Upper lobe of right lung (tissue), 1 donor: ENCODE measurements at regions not wholly inside any gene's neighbourhood (a gene's known extent, or its start where the extent isn't known, plus 50 kb on each side); places are given as distances from the start of the nearest gene placed in this dataset.

Experiments
- ATAC-seq: fragments of 200-7000 bp; cut with Tn5 transposase; one replicate; pipeline ENCODE4 v1.9.1; 2020; ENCODE audit warnings: mild to moderate bottlenecking, moderate library complexity
- DNase-seq: peaks from one replicate; pipeline ENCODE4 v3.0.0-alpha.2; 2020
- H3K27ac ChIP-seq: fragments of 200-600 bp; one replicate; pipeline ENCODE4 v1.8.0; 2022
- H3K27me3 ChIP-seq: fragments of 200-600 bp; one replicate; pipeline ENCODE4 v1.8.0; 2022; ENCODE audit warnings: mild to moderate bottlenecking
- H3K36me3 ChIP-seq: fragments of 200-600 bp; one replicate; pipeline ENCODE4 v1.8.0; 2022
- H3K4me1 ChIP-seq: fragments of 200-600 bp; one replicate; pipeline ENCODE4 v1.8.0; 2022
- H3K4me3 ChIP-seq: fragments of 200-600 bp; one replicate; pipeline ENCODE4 v1.8.0; 2022; ENCODE audit warnings: mild to moderate bottlenecking
- H3K9me3 ChIP-seq: fragments of 200-600 bp; one replicate; pipeline ENCODE4 v1.8.0; 2022
- intact Hi-C: fragments of 100-400 bp; cut with DNase I; formaldehyde crosslinking; loops from one replicate; pipeline ENCODE4 v1.11.0; 2022
- TF ChIP-seq, protein P1 (sequence below): fragments of 200-600 bp; IDR thresholded peaks from one replicate; pipeline ENCODE4 v1.8.0; 2022; ENCODE audit warnings: antibody characterized with exemption
- donor health status: DM: no; HTN: yes; CAD: no; lungs with severe emphysema.

DNA sequence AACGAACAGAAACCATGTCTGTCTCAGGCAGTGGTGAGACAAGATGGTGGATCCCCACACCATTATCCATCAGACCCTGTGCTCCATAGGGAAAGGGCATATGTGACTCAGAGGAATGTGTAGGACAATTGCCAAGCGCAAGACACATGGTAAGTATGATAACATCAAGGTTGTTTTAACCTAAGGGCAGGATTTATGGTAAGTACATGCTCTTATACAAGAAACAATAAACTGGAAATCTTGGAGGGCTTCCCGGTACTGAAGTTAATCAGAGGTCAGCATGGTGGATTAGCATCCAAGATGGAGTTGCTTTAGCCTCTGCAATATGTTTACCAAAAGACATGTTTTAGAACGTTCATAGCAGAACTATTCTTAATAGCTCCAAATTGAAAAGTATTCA, 355.0 kb downstream of the PPP1R2C start:
- H3K36me3 ChIP-seq: no peaks in the 10 kb centered on the region
- intact Hi-C loops: no loop called here
- ATAC-seq: no peak
- DNase-seq: no peak
- H3K27me3 ChIP-seq: no peaks in the 10 kb centered on the region
- TF ChIP-seq, protein P1, sequence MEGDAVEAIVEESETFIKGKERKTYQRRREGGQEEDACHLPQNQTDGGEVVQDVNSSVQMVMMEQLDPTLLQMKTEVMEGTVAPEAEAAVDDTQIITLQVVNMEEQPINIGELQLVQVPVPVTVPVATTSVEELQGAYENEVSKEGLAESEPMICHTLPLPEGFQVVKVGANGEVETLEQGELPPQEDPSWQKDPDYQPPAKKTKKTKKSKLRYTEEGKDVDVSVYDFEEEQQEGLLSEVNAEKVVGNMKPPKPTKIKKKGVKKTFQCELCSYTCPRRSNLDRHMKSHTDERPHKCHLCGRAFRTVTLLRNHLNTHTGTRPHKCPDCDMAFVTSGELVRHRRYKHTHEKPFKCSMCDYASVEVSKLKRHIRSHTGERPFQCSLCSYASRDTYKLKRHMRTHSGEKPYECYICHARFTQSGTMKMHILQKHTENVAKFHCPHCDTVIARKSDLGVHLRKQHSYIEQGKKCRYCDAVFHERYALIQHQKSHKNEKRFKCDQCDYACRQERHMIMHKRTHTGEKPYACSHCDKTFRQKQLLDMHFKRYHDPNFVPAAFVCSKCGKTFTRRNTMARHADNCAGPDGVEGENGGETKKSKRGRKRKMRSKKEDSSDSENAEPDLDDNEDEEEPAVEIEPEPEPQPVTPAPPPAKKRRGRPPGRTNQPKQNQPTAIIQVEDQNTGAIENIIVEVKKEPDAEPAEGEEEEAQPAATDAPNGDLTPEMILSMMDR: no peak
- no peaks in the 10 kb centered on the region for H3K4me1 ChIP-seq
- no peaks in the 10 kb centered on the region for H3K9me3 ChIP-seq
- H3K27ac ChIP-seq: no peak overlapping the region
- H3K4me3 ChIP-seq: no peak overlapping the region

DNA sequence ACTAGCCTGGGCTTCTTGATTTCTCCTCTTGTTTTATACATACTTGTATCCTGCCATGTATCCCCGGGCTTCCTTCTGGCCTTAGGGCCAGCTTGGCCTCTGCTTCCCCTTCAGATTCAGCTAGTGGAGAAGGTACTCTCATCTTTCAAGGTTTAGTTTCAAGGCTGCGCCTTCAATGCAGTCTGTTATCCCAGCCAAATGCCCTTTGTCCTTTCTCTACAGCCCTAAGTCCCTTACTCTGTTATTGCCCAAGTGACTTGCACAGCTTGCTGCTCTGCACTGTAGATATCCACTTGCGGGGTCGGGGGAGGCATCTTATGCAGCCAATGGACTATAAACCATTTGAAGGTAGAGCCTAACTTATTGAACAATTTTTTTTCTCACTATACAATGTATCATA, 357.5 kb downstream of the PPP1R2C start:
- no peak for DNase-seq
- H3K36me3 ChIP-seq: no peaks in the 10 kb centered on the region
- no peaks in the 10 kb centered on the region for H3K27me3 ChIP-seq
- H3K9me3 ChIP-seq: no peaks in the 10 kb centered on the region
- no peak overlapping the region for H3K4me3 ChIP-seq
- ATAC-seq: no peak
- TF ChIP-seq, protein P1: no peak
- no peak overlapping the region for H3K27ac ChIP-seq
- intact Hi-C loops: no loop called here
- H3K4me1 ChIP-seq: no peaks in the 10 kb centered on the region

DNA sequence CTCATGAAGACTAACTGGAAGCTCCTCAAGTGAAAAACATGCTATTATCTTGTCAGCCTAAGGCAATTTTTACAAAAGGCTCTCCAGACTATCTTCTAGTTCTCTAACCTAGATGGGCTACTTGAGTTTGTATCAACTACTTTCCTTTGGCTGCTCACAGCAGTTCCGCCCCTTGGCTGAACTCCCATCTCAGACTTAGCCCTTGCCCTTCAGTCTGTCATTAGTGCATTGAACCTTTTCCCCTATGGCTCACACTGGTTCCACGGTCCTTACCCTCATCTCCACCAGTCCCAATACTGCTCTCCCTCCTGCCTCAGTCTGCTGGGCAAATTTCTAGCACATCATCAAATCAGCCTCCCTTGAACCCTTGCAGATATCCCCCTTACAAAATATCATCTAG, 362.3 kb downstream of the PPP1R2C start:
- no peaks in the 10 kb centered on the region for H3K9me3 ChIP-seq
- no peak overlapping the region for H3K27ac ChIP-seq
- ATAC-seq (no peak), DNase-seq (no peak)
- TF ChIP-seq, protein P1: no peak
- no peaks in the 10 kb centered on the region for H3K36me3 ChIP-seq
- H3K27me3 ChIP-seq: no peaks in the 10 kb centered on the region
- no peaks in the 10 kb centered on the region for H3K4me1 ChIP-seq
- no peak overlapping the region for H3K4me3 ChIP-seq
- intact Hi-C loops: no loop called here

DNA sequence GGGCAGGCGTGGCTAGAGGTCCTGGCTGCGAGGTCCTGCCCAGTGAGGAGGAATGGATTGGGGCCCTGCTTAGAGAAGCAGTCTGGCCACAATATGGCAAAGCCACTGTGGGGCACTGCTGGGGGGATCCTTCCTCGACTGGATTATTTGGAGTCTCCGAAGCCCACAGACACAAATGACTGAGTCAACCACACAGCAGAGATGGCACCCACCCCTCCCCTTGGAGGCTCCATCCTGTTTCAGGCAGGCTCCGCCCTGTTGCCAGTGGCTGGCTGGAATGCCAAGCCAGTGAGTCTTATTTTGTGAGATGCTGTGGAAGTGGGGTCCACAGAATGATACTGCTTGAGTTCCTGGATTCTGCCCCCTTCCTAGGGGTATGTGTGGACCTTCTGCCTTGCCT, 363.9 kb downstream of the PPP1R2C start:
- ATAC-seq: no peak
- H3K36me3 ChIP-seq: no peaks in the 10 kb centered on the region
- TF ChIP-seq, protein P1: no peak

DNA sequence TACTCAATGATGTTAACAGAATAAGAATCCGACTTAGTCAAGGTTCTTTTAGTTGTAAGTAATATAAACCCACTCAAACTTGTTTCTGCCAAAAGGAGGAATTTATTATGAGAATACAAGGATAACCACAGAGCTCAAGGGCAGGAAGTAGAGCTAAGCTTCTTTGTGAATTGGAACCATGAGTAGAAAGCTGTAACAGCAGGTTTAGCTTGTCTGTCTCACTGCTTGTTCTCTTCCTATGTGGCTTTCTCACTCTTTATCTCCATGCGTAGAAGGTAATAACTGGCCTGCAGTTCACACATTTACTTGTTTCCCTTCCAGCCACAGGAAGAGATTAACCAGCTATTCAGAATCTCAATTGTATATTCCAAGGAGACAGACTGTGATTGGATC, 378.3 kb downstream of the PPP1R2C start:
- H3K9me3 ChIP-seq: no peaks in the 10 kb centered on the region
- intact Hi-C loops: no loop called here
- no peak overlapping the region for H3K4me3 ChIP-seq
- H3K27ac ChIP-seq: no peak overlapping the region
- no peaks in the 10 kb centered on the region for H3K4me1 ChIP-seq
- no peak for DNase-seq
- no peaks in the 10 kb centered on the region for H3K27me3 ChIP-seq
- ATAC-seq: no peak
- H3K36me3 ChIP-seq: no peaks in the 10 kb centered on the region
- TF ChIP-seq, protein P1: no peak

More for the DNA sequence above, 363.9 kb downstream of the PPP1R2C start:
- Histone ChIP-seq H3K4me3 (no peak overlapping the region), H3K27ac (no peak overlapping the region), H3K4me1 (no peaks in the 10 kb centered on the region), H3K27me3 (no peaks in the 10 kb centered on the region), H3K9me3 (no peaks in the 10 kb centered on the region)
- intact Hi-C loops: no loop called here
- DNase-seq: no peak

DNA sequence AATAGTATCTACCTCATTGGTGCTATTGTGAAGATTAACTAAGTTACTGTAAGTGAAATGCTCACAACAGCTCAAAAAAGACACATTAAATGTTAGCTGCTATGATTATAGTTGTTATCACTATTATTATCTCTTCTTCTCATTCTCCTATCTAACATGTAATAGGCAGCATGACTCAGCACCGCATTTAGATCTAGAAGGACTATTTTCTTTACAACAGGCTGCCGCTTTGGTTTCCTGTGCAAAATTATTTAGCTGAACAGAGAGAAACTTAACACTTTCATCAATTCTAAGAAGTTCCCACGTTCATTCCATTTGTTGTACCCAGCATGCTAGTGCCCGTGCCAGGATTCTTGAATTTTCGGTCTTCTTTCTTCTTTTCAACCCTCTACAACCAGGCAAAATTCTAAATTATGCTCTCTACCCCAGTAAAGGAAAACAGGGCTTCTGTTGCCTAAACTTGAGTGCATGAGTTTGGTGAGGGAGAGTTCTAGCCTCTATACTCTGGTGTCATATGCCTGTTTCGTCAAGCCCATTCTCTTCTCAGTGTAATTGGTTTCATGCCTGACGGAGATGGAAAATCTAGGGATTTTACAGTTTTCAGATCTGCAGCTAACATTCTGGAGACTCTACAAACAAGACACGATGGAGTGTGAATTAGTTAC, 378.9 kb downstream of the PPP1R2C start:
- DNase-seq: no peak
- intact Hi-C loops: no loop called here
- H3K27ac ChIP-seq: no peak overlapping the region
- TF ChIP-seq, protein P1: no peak
- H3K9me3 ChIP-seq: no peaks in the 10 kb centered on the region
- no peak for ATAC-seq
- no peaks in the 10 kb centered on the region for H3K4me1 ChIP-seq
- H3K27me3 ChIP-seq: no peaks in the 10 kb centered on the region
- H3K4me3 ChIP-seq: no peak overlapping the region
- no peaks in the 10 kb centered on the region for H3K36me3 ChIP-seq
